ENCODE measurements at regions not wholly inside any gene's neighbourhood (a gene's known extent, or its start where the extent isn't known, plus 50 kb on each side); places are given as distances from the start of the nearest gene placed in this dataset.

DNA sequence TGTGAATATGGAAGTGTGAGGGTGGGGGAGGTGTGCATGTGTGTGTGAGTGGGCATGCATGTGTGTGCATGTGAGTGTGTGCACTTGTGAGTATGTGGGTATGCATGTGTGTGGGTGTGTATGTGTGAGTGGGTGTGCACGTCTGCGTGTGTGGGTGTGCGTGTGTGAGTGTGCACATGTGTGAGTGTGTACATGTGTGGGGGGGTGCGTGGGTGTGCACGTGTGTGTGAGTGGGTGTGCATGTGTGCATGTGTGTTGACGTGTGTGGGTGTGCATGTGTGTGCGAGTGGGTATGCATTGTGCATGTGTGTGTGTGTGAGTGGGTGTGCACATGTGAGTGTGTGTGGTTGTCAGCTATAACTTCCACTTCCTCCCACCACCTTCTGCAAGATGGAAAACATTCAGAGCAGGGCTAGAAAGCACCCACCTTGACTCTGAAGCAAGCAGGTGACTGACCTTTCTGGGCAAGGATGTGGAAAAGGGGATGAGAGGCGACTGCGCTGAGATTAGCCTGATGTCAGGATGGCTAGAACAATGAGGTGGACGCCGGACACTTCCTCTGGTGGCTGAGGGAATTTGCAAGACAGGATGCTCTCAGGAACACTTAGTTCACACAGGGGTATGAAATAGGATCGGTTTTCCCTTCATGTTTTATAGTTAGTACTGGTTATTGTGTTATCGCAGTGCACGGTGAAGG is 103.6 kb downstream of the ACKR3 start:
- DNase-seq (ENCODE audit: low read depth): no peak

GRCh38 chr2:236673823-236674185 is 104.2 kb downstream of the ACKR3 start:
- DNase-seq (ENCODE audit: low read depth): no peak

GRCh38 chr2:236674238-236674637 is 104.6 kb downstream of the ACKR3 start:
- no peak for DNase-seq (ENCODE audit: low read depth)

GRCh38 chr2:236674646-236675045 is 105.0 kb downstream of the ACKR3 start:
- no peak for DNase-seq (ENCODE audit: low read depth)

- DNase-seq (ENCODE audit: low read depth): no peak
Measured at GRCh38 chr2:236675051-236675450, 105.4 kb downstream of the ACKR3 start.

DNA sequence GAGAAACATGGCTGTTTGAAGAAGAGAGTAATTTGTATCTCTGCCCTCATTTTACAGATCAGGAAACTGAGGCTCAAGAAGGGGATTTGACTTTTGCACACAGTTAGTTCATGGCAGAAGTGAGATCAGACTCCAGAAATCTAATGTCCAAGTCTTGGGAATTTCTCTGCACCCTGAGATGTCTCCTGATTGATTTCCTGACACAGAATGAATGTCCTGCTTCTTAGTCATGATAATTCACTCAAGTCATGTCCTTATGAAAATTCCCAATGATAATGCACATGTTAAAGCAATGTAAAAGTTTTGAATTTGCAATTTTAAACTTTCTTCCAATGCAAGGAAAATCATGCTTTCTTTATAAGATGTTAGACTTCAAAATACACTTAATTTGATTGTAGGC is 105.9 kb downstream of the ACKR3 start:
- no peak for DNase-seq (ENCODE audit: low read depth)

- DNase-seq (ENCODE audit: low read depth): no peak
Measured at GRCh38 chr2:236676136-236676873, 106.7 kb downstream of the ACKR3 start.

- DNase-seq (ENCODE audit: low read depth): no peak
Measured at GRCh38 chr2:236677368-236677767, 107.7 kb downstream of the ACKR3 start.

DNA sequence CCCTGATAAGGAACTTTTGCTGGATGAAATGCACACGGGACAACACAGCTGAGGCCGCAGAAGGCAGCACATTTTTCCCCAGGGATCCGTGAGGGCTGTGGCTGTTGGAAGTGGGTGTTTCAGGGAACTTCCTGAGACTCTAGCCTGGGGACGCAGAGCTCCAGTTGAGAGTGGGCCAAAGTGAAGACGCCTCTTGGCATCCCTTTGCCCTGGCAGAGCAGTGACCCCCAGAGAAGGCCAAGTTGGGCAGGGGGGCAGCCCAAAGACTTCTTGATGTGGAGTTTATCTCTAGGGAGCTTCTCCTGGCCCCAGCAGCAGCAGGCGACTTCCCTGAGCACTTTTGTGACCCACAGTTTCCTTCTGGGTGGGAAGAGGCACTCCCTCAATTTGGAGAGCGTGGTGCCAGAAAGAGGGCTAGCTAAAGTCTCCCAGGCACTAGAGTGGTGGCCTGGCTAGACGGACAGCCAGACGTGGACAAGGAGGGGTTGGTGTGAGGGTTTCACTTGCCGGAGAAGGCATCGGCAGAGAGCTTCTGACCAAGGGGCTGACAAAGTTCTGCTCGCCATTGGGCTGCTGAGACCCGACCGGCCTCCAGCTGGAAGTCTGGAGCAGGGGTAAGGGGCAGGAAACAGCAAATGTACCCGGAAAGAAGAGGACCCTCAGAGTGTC is 108.8 kb downstream of the ACKR3 start:
- DNase-seq (ENCODE audit: low read depth): no peak

DNA sequence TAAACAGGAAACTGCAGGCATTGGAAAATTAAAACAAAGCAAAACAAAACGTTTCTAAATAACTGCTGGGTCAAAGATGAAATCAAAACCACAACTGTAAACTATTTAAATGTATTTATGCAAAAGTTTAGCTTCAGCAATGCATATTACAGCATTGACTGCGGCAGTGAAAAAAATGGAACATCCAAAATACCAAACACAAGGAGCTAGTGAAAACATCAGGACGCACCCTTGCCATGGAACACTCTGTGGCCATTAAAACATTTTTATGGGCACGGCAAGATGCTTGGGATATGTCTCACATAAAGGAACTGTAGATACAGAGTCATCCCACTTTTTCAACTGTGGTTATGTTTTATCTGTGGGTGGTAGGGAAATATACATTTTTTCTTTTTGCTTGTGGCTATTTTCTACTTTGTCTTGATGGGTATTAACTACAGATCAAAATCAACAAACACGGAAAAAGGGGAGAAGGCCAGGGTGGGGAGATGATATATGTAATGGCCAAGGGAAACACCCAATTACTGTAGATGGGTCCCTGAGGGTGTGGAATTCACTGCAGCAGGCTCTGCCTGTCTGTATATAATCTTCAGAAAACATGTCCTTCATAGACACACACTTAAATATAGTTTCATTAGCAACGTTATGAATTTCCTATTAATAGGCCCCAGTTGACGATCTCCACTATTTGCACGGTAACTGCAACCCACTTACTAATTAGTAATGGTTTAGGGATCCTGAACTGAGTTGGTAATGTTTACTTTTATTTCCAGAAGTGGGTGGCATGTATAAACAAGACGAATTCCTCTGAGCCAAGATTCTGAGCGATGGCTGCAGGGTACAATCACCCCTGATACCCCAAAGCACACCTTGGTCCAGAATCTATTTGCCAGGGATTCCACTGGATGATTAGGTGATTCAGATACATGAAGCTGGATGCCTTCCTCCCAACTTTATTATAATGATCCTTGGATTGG is 110.5 kb downstream of the ACKR3 start:
- DNase-seq (ENCODE audit: low read depth): no peak

GRCh38 chr2:236682651-236683422 is 113.2 kb downstream of the ACKR3 start:
- no peak for DNase-seq (ENCODE audit: low read depth)

DNA sequence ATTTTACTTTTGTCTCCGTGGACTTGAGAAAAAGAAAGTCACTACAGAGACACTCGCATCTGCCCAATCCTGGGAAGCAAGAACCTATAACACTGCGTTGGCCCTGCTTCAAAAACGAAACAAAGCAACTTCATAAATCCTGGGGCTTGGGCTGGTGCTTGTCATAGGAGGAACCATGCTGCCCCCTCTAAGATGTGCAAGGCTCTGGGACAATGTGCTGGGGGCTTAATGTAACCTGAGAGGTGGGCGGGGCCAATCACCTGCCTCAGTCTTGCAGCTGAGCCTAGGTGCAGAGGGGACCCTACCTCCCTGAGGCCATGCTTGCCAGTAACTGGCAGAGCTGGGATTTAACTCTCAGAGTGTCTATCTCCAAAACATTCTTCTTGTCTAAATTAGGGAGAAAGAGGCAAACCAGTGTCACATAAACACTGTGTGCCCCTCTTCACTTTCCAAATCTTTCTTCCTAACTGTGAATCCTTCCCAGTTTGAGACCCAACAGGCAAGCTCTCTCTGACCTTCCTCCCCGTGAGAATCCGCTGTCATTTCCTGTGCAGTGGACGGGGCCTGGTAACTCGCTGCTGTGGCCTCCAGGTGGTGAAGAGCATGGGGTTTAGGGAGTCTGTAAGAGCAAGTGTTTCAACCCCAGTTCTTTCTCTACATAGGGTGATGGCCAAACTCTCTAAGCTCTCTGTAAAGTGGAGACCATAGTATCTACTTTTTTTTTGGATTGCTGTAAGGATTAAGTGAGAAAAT is 115.1 kb downstream of the ACKR3 start:
- DNase-seq (ENCODE audit: low read depth): no peak

DNA sequence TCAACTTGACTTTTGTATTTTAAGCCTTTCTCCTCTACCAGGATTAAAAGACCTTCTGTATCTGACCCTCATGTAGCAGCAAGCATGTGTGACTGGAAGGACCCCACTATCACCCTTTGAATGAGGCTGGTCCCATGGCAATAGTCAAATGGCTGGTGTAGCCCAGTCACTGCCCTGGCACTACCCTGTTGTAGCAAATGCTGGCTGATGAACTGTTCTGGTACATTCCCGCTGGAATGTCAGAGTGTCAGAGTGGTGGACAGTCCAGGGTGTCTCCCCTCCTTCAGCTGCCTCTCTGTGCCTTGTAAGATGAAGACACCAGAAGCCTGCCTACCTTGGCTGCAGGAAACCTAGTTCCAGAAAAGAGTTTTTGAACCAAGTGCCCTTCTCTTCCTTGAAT is 115.7 kb downstream of the ACKR3 start:
- DNase-seq (ENCODE audit: low read depth): no peak

GRCh38 chr2:236685979-236686520 is 116.4 kb downstream of the ACKR3 start:
- no peak for DNase-seq (ENCODE audit: low read depth)

- no peak for DNase-seq (ENCODE audit: low read depth)
Measured at GRCh38 chr2:236686561-236686960, 116.9 kb downstream of the ACKR3 start.

- DNase-seq (ENCODE audit: low read depth): no peak
Measured at GRCh38 chr2:236687296-236687965, 117.8 kb downstream of the ACKR3 start.

GRCh38 chr2:236688157-236688556 is 118.5 kb downstream of the ACKR3 start:
- DNase-seq (ENCODE audit: low read depth): no peak

GRCh38 chr2:236688563-236689392 is 119.2 kb downstream of the ACKR3 start:
- no peak for DNase-seq (ENCODE audit: low read depth)

DNA sequence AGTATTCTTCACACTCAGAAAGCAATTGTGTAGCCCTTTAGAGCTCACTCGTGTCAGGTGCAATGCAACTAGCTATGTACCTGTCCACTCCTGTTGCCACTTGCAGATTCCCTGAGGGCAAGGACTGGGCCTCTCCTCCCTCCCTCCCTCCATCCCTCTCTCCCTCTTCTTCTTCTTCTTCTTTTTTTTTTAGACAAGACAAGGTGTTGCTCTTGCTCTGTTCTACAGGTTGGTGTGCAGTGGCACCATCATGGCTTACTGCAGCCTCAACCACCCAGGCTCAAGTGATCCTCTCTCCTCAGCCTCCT is 119.7 kb downstream of the ACKR3 start:
- no peak for DNase-seq (ENCODE audit: low read depth)
